HEK293 (cell line): ENCODE measurements at regions not wholly inside any gene's neighbourhood (a gene's known extent, or its start where the extent isn't known, plus 50 kb on each side); places are given as distances from the start of the nearest gene placed in this dataset.

Source experiments
- CTCF ChIA-PET: fragments of 350-600 bp; formaldehyde crosslinking; extraction: SDS; loops from one replicate; lab custom pipeline; 2021; ENCODE audit warnings: antibody characterized with exemption; lab: Yijun Ruan, JAX
- POLR2A ChIA-PET: fragments of 300-600 bp; formaldehyde crosslinking; extraction: SDS; loops from one replicate; lab custom pipeline; 2020; ENCODE audit warnings: antibody characterized with exemption, inconsistent platforms; lab: Yijun Ruan, JAX
- H3K27ac ChIP-seq: fragments of 200-500 bp; sonication (Bioruptor generic); 2 replicates; pipeline ENCODE4 v1.5.1; 2014; ENCODE audit warnings: low read depth, low read length, control low read depth, inconsistent platforms; ENCODE audit errors: extremely low read depth
- H3K36me3 ChIP-seq, 2 experiments: fragments of 200-500 bp in 1 of 2; sonication (Bioruptor generic) in 1 of 2; 1 replicate in 1 of 2; 2 replicates in 1 of 2; pipeline ENCODE4 v1.5.1; 2014 to 2017; ENCODE audit warnings: inconsistent platforms in 2 of 2, low read length in 2 of 2; ENCODE audit not compliant: control insufficient read depth in 2 of 2, insufficient read depth in 1 of 2
- H3K4me1 ChIP-seq: fragments of 200-500 bp; sonication (Bioruptor generic); 2 replicates; pipeline ENCODE4 v1.5.1; 2014; ENCODE audit warnings: mild to moderate bottlenecking, low read length, inconsistent platforms; ENCODE audit not compliant: control insufficient read depth, insufficient read depth
- H3K4me3 ChIP-seq: 2 replicates; pipeline ENCODE4 v1.5.1; 2011; ENCODE audit warnings: low read depth, mild to moderate bottlenecking, control low read depth, low read length, moderate library complexity
- H3K9me3 ChIP-seq: fragments of 200-500 bp; sonication (Bioruptor generic); 2 replicates; pipeline ENCODE4 v1.5.1; 2014; ENCODE audit warnings: low read depth, low read length, inconsistent platforms; ENCODE audit not compliant: control insufficient read depth, insufficient read depth
- BCL11B ChIP-seq: fragments of 450-650 bp; formaldehyde crosslinking; IDR thresholded peaks from 2 replicates; pipeline ENCODE4 v1.5.1; 2016; ENCODE audit warnings: low read depth, missing biosample characterization, missing genetic modification characterization
- IKZF3 ChIP-seq: fragments of 450-650 bp; IDR thresholded peaks from 2 replicates; pipeline ENCODE4 v1.5.0; 2018; ENCODE audit warnings: missing biosample characterization, mild to moderate bottlenecking, missing genetic modification characterization, moderate library complexity
- KLF1 ChIP-seq: fragments of 450-650 bp; formaldehyde crosslinking; IDR thresholded peaks from 2 replicates; pipeline ENCODE4 v1.5.1; 2016; ENCODE audit warnings: missing biosample characterization, missing genetic modification characterization
- KLF7 ChIP-seq: fragments of 450-650 bp; formaldehyde crosslinking; IDR thresholded peaks from 2 replicates; pipeline ENCODE4 v1.5.1; 2016; ENCODE audit warnings: missing biosample characterization, missing genetic modification characterization, borderline replicate concordance
- OVOL3 ChIP-seq: fragments of 450-650 bp; formaldehyde crosslinking; IDR thresholded peaks from 2 replicates; pipeline ENCODE4 v1.5.1; 2016; ENCODE audit warnings: missing biosample characterization, missing genetic modification characterization
- YY2 ChIP-seq: fragments of 450-650 bp; formaldehyde crosslinking; IDR thresholded peaks from 2 replicates; pipeline ENCODE4 v1.5.1; 2016; ENCODE audit warnings: missing biosample characterization, missing genetic modification characterization
- ZBTB44 ChIP-seq: fragments of 450-650 bp; IDR thresholded peaks from 2 replicates; pipeline ENCODE4 v1.5.1; 2018; ENCODE audit warnings: missing biosample characterization, mild to moderate bottlenecking, missing genetic modification characterization
- ZBTB6 ChIP-seq: fragments of 450-650 bp; formaldehyde crosslinking; IDR thresholded peaks from 2 replicates; pipeline ENCODE4 v1.5.1; 2017; ENCODE audit warnings: missing biosample characterization, missing genetic modification characterization
- ZBTB8A ChIP-seq: fragments of 450-650 bp; formaldehyde crosslinking; IDR thresholded peaks from 2 replicates; pipeline ENCODE4 v1.5.1; 2016; ENCODE audit warnings: missing biosample characterization, missing genetic modification characterization
- ZFP41 ChIP-seq: fragments of 450-650 bp; formaldehyde crosslinking; IDR thresholded peaks from 2 replicates; pipeline ENCODE4 v1.5.1; 2016; ENCODE audit warnings: missing biosample characterization, missing genetic modification characterization, borderline replicate concordance
- ZNF10 ChIP-seq: fragments of 450-650 bp; formaldehyde crosslinking; IDR thresholded peaks from 2 replicates; pipeline ENCODE4 v1.5.1; 2017; ENCODE audit warnings: missing biosample characterization, missing genetic modification characterization
- ZNF155 ChIP-seq: fragments of 450-650 bp; formaldehyde crosslinking; IDR thresholded peaks from 2 replicates; pipeline ENCODE4 v1.5.1; 2016; ENCODE audit warnings: missing biosample characterization, missing genetic modification characterization
- ZNF223 ChIP-seq: fragments of 450-650 bp; formaldehyde crosslinking; IDR thresholded peaks from 2 replicates; pipeline ENCODE4 v1.5.1; 2016; ENCODE audit warnings: missing biosample characterization, missing genetic modification characterization
- ZNF274 ChIP-seq, 2 experiments: fragments of 200-500 bp in 1 of 2; fragments of 450-650 bp in 1 of 2; sonication (Bioruptor generic) in 1 of 2; formaldehyde crosslinking in 1 of 2; IDR thresholded peaks; 2 replicates each; pipeline versions ENCODE4 v1.5.1 to v1.6.1; 2014 to 2016; ENCODE audit warnings: borderline replicate concordance in 1 of 2, inconsistent platforms in 1 of 2, low read length in 1 of 2, missing biosample characterization in 1 of 2, missing genetic modification characterization in 1 of 2
- ZNF426 ChIP-seq: fragments of 450-650 bp; formaldehyde crosslinking; IDR thresholded peaks from 2 replicates; pipeline ENCODE4 v1.5.1; 2017; ENCODE audit warnings: missing biosample characterization, missing genetic modification characterization, mild to moderate bottlenecking, inconsistent platforms, moderate library complexity
- ZNF449 ChIP-seq: fragments of 450-650 bp; formaldehyde crosslinking; IDR thresholded peaks from 2 replicates; pipeline ENCODE4 v1.5.1; 2017; ENCODE audit warnings: missing biosample characterization, mild to moderate bottlenecking, missing genetic modification characterization, moderate library complexity
- ZNF473 ChIP-seq: fragments of 450-650 bp; formaldehyde crosslinking; IDR thresholded peaks from 2 replicates; pipeline ENCODE4 v1.5.1; 2017; ENCODE audit warnings: missing biosample characterization, missing genetic modification characterization
- ZNF530 ChIP-seq: fragments of 450-650 bp; formaldehyde crosslinking; IDR thresholded peaks from 2 replicates; pipeline ENCODE4 v1.5.1; 2016; ENCODE audit warnings: low read depth, missing biosample characterization, missing genetic modification characterization
- ZNF549 ChIP-seq: fragments of 450-650 bp; IDR thresholded peaks from 2 replicates; pipeline ENCODE4 v1.5.1; 2018; ENCODE audit warnings: missing biosample characterization, missing genetic modification characterization, mild to moderate bottlenecking, inconsistent platforms, moderate library complexity
- ZNF658 ChIP-seq: fragments of 450-650 bp; formaldehyde crosslinking; IDR thresholded peaks from 2 replicates; pipeline ENCODE4; 2016; ENCODE audit warnings: missing biosample characterization, missing genetic modification characterization
- ZNF692 ChIP-seq: fragments of 450-650 bp; formaldehyde crosslinking; IDR thresholded peaks from 2 replicates; pipeline ENCODE4 v1.5.1; 2016; ENCODE audit warnings: missing biosample characterization, missing genetic modification characterization
- ZNF747 ChIP-seq: fragments of 450-650 bp; formaldehyde crosslinking; IDR thresholded peaks from 2 replicates; pipeline ENCODE4 v1.5.1; 2016; ENCODE audit warnings: missing biosample characterization, missing genetic modification characterization
- ZSCAN30 ChIP-seq: fragments of 450-650 bp; IDR thresholded peaks from 2 replicates; pipeline ENCODE4 v1.5.1; 2018; ENCODE audit warnings: missing biosample characterization, mild to moderate bottlenecking, missing genetic modification characterization, moderate library complexity
- TF ChIP-seq, protein P1 (sequence below): fragments of 450-650 bp; formaldehyde crosslinking; IDR thresholded peaks from 2 replicates; pipeline ENCODE4 v1.5.1; 2017; ENCODE audit warnings: missing biosample characterization, missing genetic modification characterization
- TF ChIP-seq, protein P2 (sequence below): fragments of 450-650 bp; formaldehyde crosslinking; IDR thresholded peaks from 2 replicates; pipeline ENCODE4 v1.5.1; 2016; ENCODE audit warnings: missing biosample characterization, missing genetic modification characterization

GRCh38 chr3:106823701-106824100, 553.5 kb upstream of the CCDC54 start (continued):
- TF ChIP-seq ZBTB44 (tag by site-specific recombination) = no peak
- TF ChIP-seq ZNF549 (tag by site-specific recombination) = no peak
- TF ChIP-seq ZNF692 = no peak
- TF ChIP-seq ZSCAN30 (tag by site-specific recombination) = no peak
- TF ChIP-seq ZNF223 (tag by site-specific recombination) = no peak
- TF ChIP-seq KLF7 = no peak
- no peak for TF ChIP-seq ZNF530 (tag by site-specific recombination)
- no peak for TF ChIP-seq ZNF10 (tag by site-specific recombination)
- no peak for TF ChIP-seq ZNF747 (tag by site-specific recombination)
- TF ChIP-seq, protein P1, sequence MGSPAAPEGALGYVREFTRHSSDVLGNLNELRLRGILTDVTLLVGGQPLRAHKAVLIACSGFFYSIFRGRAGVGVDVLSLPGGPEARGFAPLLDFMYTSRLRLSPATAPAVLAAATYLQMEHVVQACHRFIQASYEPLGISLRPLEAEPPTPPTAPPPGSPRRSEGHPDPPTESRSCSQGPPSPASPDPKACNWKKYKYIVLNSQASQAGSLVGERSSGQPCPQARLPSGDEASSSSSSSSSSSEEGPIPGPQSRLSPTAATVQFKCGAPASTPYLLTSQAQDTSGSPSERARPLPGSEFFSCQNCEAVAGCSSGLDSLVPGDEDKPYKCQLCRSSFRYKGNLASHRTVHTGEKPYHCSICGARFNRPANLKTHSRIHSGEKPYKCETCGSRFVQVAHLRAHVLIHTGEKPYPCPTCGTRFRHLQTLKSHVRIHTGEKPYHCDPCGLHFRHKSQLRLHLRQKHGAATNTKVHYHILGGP (tag by site-specific recombination) = no peak

DNA sequence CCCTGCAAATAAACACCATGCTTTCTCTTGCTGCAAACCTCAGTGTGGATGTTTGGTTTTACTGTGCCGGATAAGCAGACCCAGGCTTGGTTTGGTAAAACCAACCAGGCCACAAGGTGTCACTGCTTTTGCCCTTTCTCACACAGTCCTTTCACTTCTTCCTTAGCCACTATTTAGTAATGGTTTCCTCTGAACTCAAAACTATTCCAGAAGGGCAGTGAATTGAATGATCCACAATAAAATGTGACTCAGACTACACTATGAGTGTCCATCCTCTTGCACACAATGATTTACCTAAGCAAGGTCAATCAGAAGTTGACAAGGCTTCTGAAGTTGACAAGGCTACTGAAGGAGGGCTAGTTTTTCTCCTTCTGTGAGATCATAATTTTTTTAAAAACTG, 552.4 kb upstream of the CCDC54 start:
- no peaks in the 10 kb centered on the region for H3K9me3 ChIP-seq
- CTCF ChIA-PET = no interaction called here

GRCh38 chr3:106825962-106826605, 551.2 kb upstream of the CCDC54 start:
- Histone ChIP-seq H3K4me3 (no peak overlapping the region), H3K9me3 (no peaks in the 10 kb centered on the region), H3K36me3 (no peaks in the 10 kb centered on the region), H3K4me1 (no peaks in the 10 kb centered on the region), H3K27ac (no peak overlapping the region)
- ChIA-PET POLR2A (no interaction called here), CTCF (interaction anchor here (0.8 kb wide), 2 partner anchors 10 to 239 kb away, joined by 3 to 4 read pairs; no protein-coding TSS in a partner anchor)
- TF ChIP-seq ZNF473 (tag by site-specific recombination) = no peak
- no peak for TF ChIP-seq ZNF155 (tag by site-specific recombination)
- TF ChIP-seq OVOL3 (tag by site-specific recombination) = no peak
- no peak for TF ChIP-seq KLF1
- no peak for TF ChIP-seq ZNF274 (IDR thresholded peaks at IDR 0.05; ENCODE audit: low read length)
- no peak for TF ChIP-seq ZNF274 (tag by site-specific recombination; IDR thresholded peaks at IDR 0.05; ENCODE audit: borderline replicate concordance)
- TF ChIP-seq ZBTB8A = no peak
- TF ChIP-seq ZNF449 (tag by site-specific recombination) = no peak
- TF ChIP-seq BCL11B (tag by site-specific recombination) = no peak
- no peak for TF ChIP-seq ZBTB6 (tag by site-specific recombination)

More for the DNA sequence above, 552.4 kb upstream of the CCDC54 start:
- no peak overlapping the region for H3K4me3 ChIP-seq
- TF ChIP-seq, protein P2, sequence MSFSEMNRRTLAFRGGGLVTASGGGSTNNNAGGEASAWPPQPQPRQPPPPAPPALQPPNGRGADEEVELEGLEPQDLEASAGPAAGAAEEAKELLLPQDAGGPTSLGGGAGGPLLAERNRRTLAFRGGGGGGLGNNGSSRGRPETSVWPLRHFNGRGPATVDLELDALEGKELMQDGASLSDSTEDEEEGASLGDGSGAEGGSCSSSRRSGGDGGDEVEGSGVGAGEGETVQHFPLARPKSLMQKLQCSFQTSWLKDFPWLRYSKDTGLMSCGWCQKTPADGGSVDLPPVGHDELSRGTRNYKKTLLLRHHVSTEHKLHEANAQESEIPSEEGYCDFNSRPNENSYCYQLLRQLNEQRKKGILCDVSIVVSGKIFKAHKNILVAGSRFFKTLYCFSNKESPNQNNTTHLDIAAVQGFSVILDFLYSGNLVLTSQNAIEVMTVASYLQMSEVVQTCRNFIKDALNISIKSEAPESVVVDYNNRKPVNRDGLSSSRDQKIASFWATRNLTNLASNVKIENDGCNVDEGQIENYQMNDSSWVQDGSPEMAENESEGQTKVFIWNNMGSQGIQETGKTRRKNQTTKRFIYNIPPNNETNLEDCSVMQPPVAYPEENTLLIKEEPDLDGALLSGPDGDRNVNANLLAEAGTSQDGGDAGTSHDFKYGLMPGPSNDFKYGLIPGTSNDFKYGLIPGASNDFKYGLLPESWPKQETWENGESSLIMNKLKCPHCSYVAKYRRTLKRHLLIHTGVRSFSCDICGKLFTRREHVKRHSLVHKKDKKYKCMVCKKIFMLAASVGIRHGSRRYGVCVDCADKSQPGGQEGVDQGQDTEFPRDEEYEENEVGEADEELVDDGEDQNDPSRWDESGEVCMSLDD = no peak
- no peak for TF ChIP-seq IKZF3
- no peak for TF ChIP-seq ZFP41
- TF ChIP-seq ZNF658 (tag by site-specific recombination) = no peak
- TF ChIP-seq YY2 (tag by site-specific recombination) = no peak
- no peak for TF ChIP-seq ZNF426 (tag by site-specific recombination)
- TF ChIP-seq, all 188 proteins: peak for 0
- Histone ChIP-seq H3K27ac (no peak overlapping the region), H3K4me1 (no peaks in the 10 kb centered on the region), H3K36me3 (no peaks in the 10 kb centered on the region)
- POLR2A ChIA-PET = interaction anchor here (0.7 kb wide), 1 partner anchor 977 kb away, joined by 3 read pairs; no protein-coding TSS in a partner anchor
